ENCODE measurements at regions not wholly inside any gene's neighbourhood (a gene's known extent, or its start where the extent isn't known, plus 50 kb on each side); places are given as distances from the start of the nearest gene placed in this dataset.

- TF ChIP-seq RAD21 (IDR thresholded peaks at IDR 0.05; ENCODE audit: low read depth): no peak
- no peak for TF ChIP-seq EZH2phosphoT487 (IDR thresholded peaks at IDR 0.05; ENCODE audit: borderline replicate concordance)
- TF ChIP-seq SRF (IDR thresholded peaks at IDR 0.05; ENCODE audit: low read depth): no peak
- no peak for TF ChIP-seq POLR2A (IDR thresholded peaks at IDR 0.05; ENCODE audit: borderline replicate concordance, extremely low read depth, insufficient read depth, insufficient read length)
- no peak for TF ChIP-seq REST (IDR thresholded peaks at IDR 0.05; ENCODE audit: low read depth)
- no peak for TF ChIP-seq YY1 (IDR thresholded peaks at IDR 0.05; ENCODE audit: extremely low read depth, insufficient replicate concordance, low read depth, low read length)
Observed at GRCh38 chr1:58358346-58358745, 188.2 kb downstream of the OMA1 start.
